H1 (cell line): ENCODE measurements at regions not wholly inside any gene's neighbourhood (a gene's known extent, or its start where the extent isn't known, plus 50 kb on each side); places are given as distances from the start of the nearest gene placed in this dataset.

ENCODE experiments used
- BCL11A ChIP-seq, 2 experiments: IDR thresholded peaks; one replicate each; pipeline ENCODE4 v1.6.1; 2011; ENCODE audit warnings: low read depth in 2 of 2, low read length in 2 of 2, mild to moderate bottlenecking in 2 of 2
- RFX5 ChIP-seq: IDR thresholded peaks from 2 replicates; pipeline ENCODE4 v1.6.1; 2011; ENCODE audit warnings: low read depth, low read length, improper control_type of control experiment, borderline replicate concordance
- SRF ChIP-seq: IDR thresholded peaks from 2 replicates; pipeline ENCODE4 v1.6.1; 2011; ENCODE audit warnings: mild to moderate bottlenecking, low read depth, low read length, moderate library complexity

DNA sequence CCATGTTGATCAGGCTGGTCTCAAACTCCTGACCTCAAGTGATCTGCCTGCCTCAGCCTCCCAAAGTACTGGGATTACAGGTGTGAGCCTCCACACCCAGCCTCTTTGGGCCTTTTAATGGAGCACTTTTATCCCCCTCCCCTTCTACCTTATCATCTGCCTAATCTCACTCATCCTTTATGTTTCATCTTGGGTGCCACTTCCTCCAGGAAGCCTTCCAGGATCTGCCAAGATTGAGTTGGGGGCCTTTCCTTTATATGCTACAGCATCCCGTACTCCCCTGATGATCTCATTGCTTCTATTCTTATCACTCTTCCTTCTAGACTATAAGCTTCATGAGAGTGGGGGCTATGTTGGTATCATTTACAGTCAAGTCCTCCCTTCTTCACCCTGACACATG is 192.8 kb upstream of the WSCD1 start:
- TF ChIP-seq BCL11A (IDR thresholded peaks at IDR 0.05; ENCODE audit: low read depth in 2 of 2, low read length in 2 of 2) (no peak), RFX5 (no peak), SRF (no peak)
